MM.1S (cell line): ENCODE measurements at regions not wholly inside any gene's neighbourhood (a gene's known extent, or its start where the extent isn't known, plus 50 kb on each side); places are given as distances from the start of the nearest gene placed in this dataset.
A peak's percentile ranks its signal among the peaks of the same experiment; 100 is the strongest.
"Not testable (repeated sequence)": the region's sequence is repeated elsewhere in the genome, so short reads cannot be mapped to it uniquely, and the experiment has no call there.

Experiments
- DNase-seq: peaks from one replicate; pipeline ENCODE4 v3.0.0-alpha.2; 2015
- H2AFZ ChIP-seq: fragments of 300-600 bp; sonication (generic); 2 replicates; pipeline ENCODE4 v1.6.0; 2016; ENCODE audit warnings: antibody characterized with exemption, low read length
- H3F3A ChIP-seq: fragments of 300-600 bp; sonication (generic); 2 replicates; pipeline ENCODE4 v1.6.1; 2016; ENCODE audit warnings: mild to moderate bottlenecking, antibody characterized with exemption, low read length, moderate library complexity, mixed read lengths; ENCODE audit not compliant: insufficient read depth
- H3K27ac ChIP-seq: fragments of 300-600 bp; sonication (generic); 2 replicates; pipeline ENCODE4 v1.5.1; 2016; ENCODE audit warnings: mild to moderate bottlenecking, low read length
- H3K27me3 ChIP-seq: fragments of 300-600 bp; sonication (generic); replicated peaks from 2 replicates; pipeline ENCODE4 v1.6.0; 2016; ENCODE audit warnings: low read length; ENCODE audit not compliant: insufficient read depth
- H3K36me3 ChIP-seq: fragments of 300-600 bp; sonication (generic); replicated peaks from 2 replicates; pipeline ENCODE4 v1.6.1; 2016; ENCODE audit warnings: mild to moderate bottlenecking, low read length, mixed read lengths; ENCODE audit not compliant: insufficient read depth
- H3K4me1 ChIP-seq: fragments of 300-600 bp; sonication (generic); 2 replicates; pipeline ENCODE4 v1.6.1; 2016; ENCODE audit warnings: low read length, mixed read lengths
- H3K4me2 ChIP-seq: fragments of 300-600 bp; sonication (generic); 2 replicates; pipeline ENCODE4 v1.6.0; 2016; ENCODE audit warnings: low read depth, low read length
- H3K4me3 ChIP-seq: fragments of 300-600 bp; sonication (generic); 2 replicates; pipeline ENCODE4 v1.5.1; 2016; ENCODE audit warnings: low read length, mixed read lengths
- H3K79me2 ChIP-seq: fragments of 300-600 bp; sonication (generic); 2 replicates; pipeline ENCODE4 v1.6.1; 2016; ENCODE audit warnings: mixed run types, low read length, mixed read lengths
- H3K9ac ChIP-seq: fragments of 300-600 bp; sonication (generic); 2 replicates; pipeline ENCODE4 v1.6.1; 2016; ENCODE audit warnings: low read length, mixed read lengths
- H3K9me2 ChIP-seq: fragments of 300-600 bp; sonication (generic); replicated peaks from 2 replicates; pipeline ENCODE4 v1.6.1; 2016; ENCODE audit warnings: mild to moderate bottlenecking, low read length, mixed read lengths; ENCODE audit not compliant: insufficient read depth
- H3K9me3 ChIP-seq: fragments of 300-600 bp; sonication (generic); replicated peaks from 2 replicates; pipeline ENCODE4 v1.6.1; 2016; ENCODE audit warnings: mild to moderate bottlenecking, low read length, mixed read lengths; ENCODE audit not compliant: insufficient read depth
- H4K20me1 ChIP-seq: fragments of 300-600 bp; sonication (generic); 2 replicates; pipeline ENCODE4 v1.6.1; 2016; ENCODE audit warnings: mild to moderate bottlenecking, low read length, moderate library complexity, mixed read lengths; ENCODE audit not compliant: insufficient read depth

- H3K4me2 ChIP-seq: not testable (repeated sequence)
These were observed 1372.6 kb downstream of the FOXD4L5 start for GRCh38 chr9:63912451-63912850.

GRCh38 chr9:63909076-63909475 is 1375.9 kb downstream of the FOXD4L5 start:
- H3K4me3 ChIP-seq, H3K9me2 ChIP-seq, H3K36me3 ChIP-seq, H4K20me1 ChIP-seq, H3K27me3 ChIP-seq, H3F3A ChIP-seq, H3K9me3 ChIP-seq, H3K4me2 ChIP-seq, H2AFZ ChIP-seq, H3K79me2 ChIP-seq, H3K9ac ChIP-seq, H3K4me1 ChIP-seq: not testable (repeated sequence)
- peak overlapping the region; percentile 34; the same call in 1 of the 2 replicates for H3K27ac ChIP-seq
- DNase-seq: peak; percentile 80

More at GRCh38 chr9:63912451-63912850, 1372.6 kb downstream of the FOXD4L5 start:
- H4K20me1 ChIP-seq, H3K9me2 ChIP-seq, H3K27me3 ChIP-seq, H3K9ac ChIP-seq, H3K36me3 ChIP-seq, H3K27ac ChIP-seq, H3K9me3 ChIP-seq, H2AFZ ChIP-seq, H3K4me1 ChIP-seq, H3K4me3 ChIP-seq, H3K79me2 ChIP-seq, H3F3A ChIP-seq, DNase-seq: not testable (repeated sequence)

- H3K4me2 ChIP-seq, H3K79me2 ChIP-seq, H3K9ac ChIP-seq, H3K4me1 ChIP-seq, H3K27ac ChIP-seq, H3K4me3 ChIP-seq, H4K20me1 ChIP-seq, H2AFZ ChIP-seq, H3F3A ChIP-seq, H3K27me3 ChIP-seq, DNase-seq, H3K9me3 ChIP-seq, H3K36me3 ChIP-seq, H3K9me2 ChIP-seq: not testable (repeated sequence)
These were observed 1385.3 kb downstream of the FOXD4L5 start for GRCh38 chr9:63899637-63900190.

GRCh38 chr9:63881386-63881785 is 1403.6 kb downstream of the FOXD4L5 start:
- H3K9me3 ChIP-seq, H3K4me1 ChIP-seq, H3K4me3 ChIP-seq: not testable (repeated sequence)

GRCh38 chr9:63876380-63876779 is 1408.6 kb downstream of the FOXD4L5 start:
- not testable (repeated sequence) for DNase-seq, H3K4me1 ChIP-seq, H3K9ac ChIP-seq, H3K79me2 ChIP-seq, H3K9me3 ChIP-seq, H3K36me3 ChIP-seq, H3K27ac ChIP-seq, H3F3A ChIP-seq, H3K27me3 ChIP-seq, H3K4me2 ChIP-seq, H3K4me3 ChIP-seq, H3K9me2 ChIP-seq, H2AFZ ChIP-seq, H4K20me1 ChIP-seq

More at GRCh38 chr9:63881386-63881785, 1403.6 kb downstream of the FOXD4L5 start:
- H3K79me2 ChIP-seq, H3K27ac ChIP-seq, DNase-seq, H2AFZ ChIP-seq, H3K27me3 ChIP-seq, H3K9me2 ChIP-seq, H3K36me3 ChIP-seq, H3K4me2 ChIP-seq, H3F3A ChIP-seq, H4K20me1 ChIP-seq, H3K9ac ChIP-seq: not testable (repeated sequence)
